Activated CD4-positive, alpha-beta T cell treated with anti-CD3 and anti-CD28 coated beads, Interleukin-2, amount 10 ng/mL, durations not matched to agents 24 days and 14 days (primary cell): ENCODE measurements at regions not wholly inside any gene's neighbourhood (a gene's known extent, or its start where the extent isn't known, plus 50 kb on each side); places are given as distances from the start of the nearest gene placed in this dataset.
"Not testable (repeated sequence)": the region's sequence is repeated elsewhere in the genome, so short reads cannot be mapped to it uniquely, and the experiment has no call there.

ENCODE experiments used
- DNase-seq: peaks from one replicate; pipeline ENCODE4 v3.0.0; 2022
- H3K27ac Mint-ChIP-seq: one replicate; pipeline ENCODE4 v1.8.0; 2022; ENCODE audit warnings: mild to moderate bottlenecking, mixed read lengths
- H3K27me3 Mint-ChIP-seq: one replicate; pipeline ENCODE4 v1.8.0; 2022; ENCODE audit warnings: mixed read lengths
- H3K36me3 Mint-ChIP-seq: one replicate; pipeline ENCODE4 v1.8.0; 2022; ENCODE audit warnings: low read depth, mild to moderate bottlenecking, mixed read lengths
- H3K4me1 Mint-ChIP-seq: one replicate; pipeline ENCODE4 v1.8.0; 2021; ENCODE audit warnings: mixed read lengths
- H3K4me3 Mint-ChIP-seq: one replicate; pipeline ENCODE4 v1.8.0; 2022; ENCODE audit warnings: mild to moderate bottlenecking, moderate library complexity, mixed read lengths
- H3K9me3 Mint-ChIP-seq: one replicate; pipeline ENCODE4 v1.8.0; 2021; ENCODE audit warnings: mixed read lengths
- intact Hi-C: fragments of 100-400 bp; cut with micrococcal nuclease; formaldehyde crosslinking; loops from one replicate; pipeline ENCODE4 v1.15.1; 2023

DNA sequence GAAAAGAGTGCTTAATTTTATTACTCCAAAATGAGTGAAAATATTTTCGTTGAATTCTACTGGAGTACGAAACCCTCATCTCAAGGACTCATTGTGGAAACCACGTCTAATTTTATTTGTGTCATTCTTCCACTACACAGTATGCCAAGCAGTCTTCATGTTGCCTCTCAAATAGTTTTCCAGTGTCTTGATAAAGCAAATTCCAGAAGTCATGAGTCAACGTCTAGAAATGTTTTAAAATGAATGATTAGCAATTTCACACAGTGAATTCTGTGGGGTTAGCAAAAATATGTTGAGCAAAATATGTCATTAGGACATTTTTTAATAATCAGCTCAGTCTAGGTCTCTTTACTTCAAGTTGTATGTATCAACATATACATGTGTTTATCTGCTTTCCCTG, 865.5 kb downstream of the DSC3 start:
- Mint-ChIP-seq H3K9me3 (peaks cover 9% of the 10 kb centered on the region), H3K27ac (no peak overlapping the region), H3K27me3 (no peaks in the 10 kb centered on the region), H3K4me3 (no peak overlapping the region), H3K36me3 (no peaks in the 10 kb centered on the region), H3K4me1 (no peaks in the 10 kb centered on the region)
- intact Hi-C loops, result no loop called here
- DNase-seq, result no peak

DNA sequence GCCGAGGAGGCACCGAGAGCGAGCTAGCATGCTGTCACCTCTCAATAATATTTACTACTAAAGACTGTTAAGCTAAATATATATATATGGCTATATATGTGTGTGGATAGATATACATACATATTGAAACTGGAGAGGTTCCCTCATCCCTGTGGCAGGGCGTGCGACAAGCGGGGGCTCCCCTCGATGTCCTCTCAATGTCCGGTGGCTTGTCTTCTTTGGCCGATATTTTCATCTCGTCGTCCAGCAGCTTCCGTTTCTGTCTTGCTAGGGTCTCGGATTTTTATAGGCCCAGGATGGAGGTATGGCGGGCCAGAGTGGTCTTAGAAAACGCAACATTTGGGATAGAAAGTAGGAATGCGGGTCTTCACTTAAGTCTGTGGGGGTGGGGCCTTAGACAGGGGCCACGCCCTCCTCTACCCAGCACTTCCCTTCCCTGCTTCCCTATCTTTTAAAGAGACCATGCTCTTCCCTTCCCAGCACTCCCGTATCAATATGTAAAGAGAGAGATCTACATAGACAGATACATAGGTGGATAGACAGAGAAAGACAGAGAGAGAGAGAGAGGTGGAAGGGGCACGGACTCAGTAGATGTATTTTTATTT, 866.8 kb downstream of the DSC3 start:
- Mint-ChIP-seq H3K27me3 (no peaks in the 10 kb centered on the region), H3K36me3 (no peaks in the 10 kb centered on the region), H3K9me3 (peaks cover 9% of the 10 kb centered on the region), H3K4me3 (no peak overlapping the region), H3K4me1 (no peaks in the 10 kb centered on the region), H3K27ac (no peak overlapping the region)
- intact Hi-C loops, result no loop called here
- DNase-seq, result no peak

DNA sequence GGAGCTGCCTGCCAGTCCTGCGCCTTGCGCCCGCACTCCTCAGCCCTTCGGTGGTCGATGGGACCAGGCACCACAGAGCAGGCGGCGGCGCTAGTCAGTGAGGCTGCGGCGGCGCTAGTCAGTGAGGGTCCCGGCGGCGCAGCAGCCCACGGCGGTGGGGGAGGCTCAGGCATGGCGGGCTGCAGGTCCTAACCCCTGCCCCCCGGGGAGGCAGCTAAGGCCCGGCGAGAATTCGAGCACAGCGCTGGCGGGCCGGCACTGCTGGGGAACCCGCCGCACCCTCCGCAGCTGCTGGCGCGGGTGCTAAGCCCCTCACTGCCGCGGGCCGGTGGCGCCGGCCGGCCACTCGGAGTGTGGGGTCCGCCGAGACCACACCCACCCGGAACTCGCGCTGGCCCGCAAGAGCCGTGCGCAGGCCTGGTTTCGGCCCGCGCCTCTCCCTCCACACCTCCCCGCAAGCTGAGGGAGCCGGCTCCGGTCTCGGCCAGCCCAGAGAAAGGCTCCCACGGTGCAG, 867.4 kb downstream of the DSC3 start:
- DNase-seq, result no peak
- H3K4me3 Mint-ChIP-seq, result no peak overlapping the region
- H3K4me1 Mint-ChIP-seq, result no peaks in the 10 kb centered on the region
- H3K27me3 Mint-ChIP-seq, result no peaks in the 10 kb centered on the region
- H3K27ac Mint-ChIP-seq, result no peak overlapping the region
- peaks cover 9% of the 10 kb centered on the region for H3K9me3 Mint-ChIP-seq
- no peaks in the 10 kb centered on the region for H3K36me3 Mint-ChIP-seq
- intact Hi-C loops, result no loop called here

DNA sequence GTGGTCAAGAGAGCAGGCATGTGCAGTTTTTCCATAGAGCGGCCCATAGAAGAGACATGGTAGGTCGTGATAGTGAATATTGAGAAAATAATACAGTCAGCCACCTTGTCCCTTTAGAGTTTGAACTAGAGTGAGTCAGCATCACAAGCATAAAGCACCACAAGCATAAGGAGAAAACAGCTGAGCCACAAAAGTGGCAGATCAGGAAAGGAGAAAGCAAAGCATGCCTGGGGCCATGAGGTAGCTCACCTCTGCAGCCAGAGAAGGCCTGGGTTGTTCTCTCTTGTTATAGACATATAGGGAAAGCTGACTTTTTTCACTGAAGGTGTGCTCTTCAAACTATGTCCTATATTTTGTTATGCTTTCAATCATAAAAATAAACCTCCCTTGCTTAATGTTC, 879.0 kb downstream of the DSC3 start:
- Mint-ChIP-seq H3K4me3 (no peak overlapping the region), H3K27ac (no peak overlapping the region), H3K4me1 (no peaks in the 10 kb centered on the region), H3K36me3 (no peaks in the 10 kb centered on the region), H3K27me3 (no peaks in the 10 kb centered on the region), H3K9me3 (peaks cover 3% of the 10 kb centered on the region)
- intact Hi-C loops, result no loop called here
- DNase-seq, result no peak

DNA sequence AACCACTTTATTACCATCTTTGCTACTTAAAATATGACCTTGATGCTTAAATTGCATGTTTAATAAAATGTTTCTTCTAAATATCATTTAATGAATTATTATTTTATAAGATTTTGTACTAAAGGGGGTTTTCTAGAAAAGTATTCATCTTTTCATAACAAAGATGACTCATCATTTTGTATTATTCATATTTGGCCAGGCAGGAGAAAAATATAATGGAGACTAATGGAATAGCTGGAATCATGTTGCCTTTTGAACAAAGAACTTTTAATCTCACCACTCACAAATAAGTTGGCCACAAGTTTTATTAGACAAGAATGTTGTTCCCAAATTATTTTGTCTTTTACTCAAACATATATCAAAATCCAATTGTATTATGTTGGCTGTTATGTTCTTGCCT, 882.4 kb downstream of the DSC3 start:
- intact Hi-C loops, result no loop called here
- Mint-ChIP-seq H3K9me3 (peaks cover 3% of the 10 kb centered on the region), H3K36me3 (no peaks in the 10 kb centered on the region), H3K4me3 (no peak overlapping the region), H3K27ac (no peak overlapping the region), H3K27me3 (no peaks in the 10 kb centered on the region), H3K4me1 (no peaks in the 10 kb centered on the region)
- DNase-seq, result no peak

DNA sequence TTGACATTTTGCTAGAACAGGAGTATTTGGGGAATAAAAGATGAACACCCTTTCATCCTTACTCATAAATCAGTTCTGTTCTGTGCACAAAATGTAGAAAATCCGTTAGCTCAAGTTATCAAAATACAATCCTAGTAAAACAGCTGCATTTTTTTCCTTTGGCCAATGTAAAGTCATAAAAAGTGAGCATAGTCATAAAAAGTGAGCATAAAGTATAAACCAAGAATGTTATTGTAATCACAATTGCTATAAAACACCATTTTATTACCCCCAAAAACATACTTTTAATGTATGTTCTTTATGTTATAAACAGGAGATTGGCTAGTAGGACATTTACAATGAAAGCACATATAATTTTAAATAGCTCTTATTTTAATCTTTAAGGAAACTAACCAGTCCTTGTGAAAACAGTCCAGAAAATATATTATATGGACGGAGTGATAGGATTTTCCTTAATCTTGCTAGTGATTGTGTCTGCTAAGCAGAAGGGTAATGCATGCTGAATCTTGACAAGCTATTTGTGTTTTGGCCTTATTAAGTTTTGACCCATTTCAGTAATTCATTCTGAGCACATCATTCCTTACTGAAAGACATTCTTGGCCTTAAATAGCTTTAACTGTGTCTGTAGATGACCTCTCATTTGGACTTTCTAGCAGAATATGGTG, 891.8 kb downstream of the DSC3 start:
- Mint-ChIP-seq H3K36me3 (no peaks in the 10 kb centered on the region), H3K9me3 (no peaks in the 10 kb centered on the region), H3K4me1 (no peaks in the 10 kb centered on the region), H3K27ac (no peak overlapping the region), H3K27me3 (no peaks in the 10 kb centered on the region), H3K4me3 (no peak overlapping the region)
- intact Hi-C loops, result no loop called here
- DNase-seq, result no peak

DNA sequence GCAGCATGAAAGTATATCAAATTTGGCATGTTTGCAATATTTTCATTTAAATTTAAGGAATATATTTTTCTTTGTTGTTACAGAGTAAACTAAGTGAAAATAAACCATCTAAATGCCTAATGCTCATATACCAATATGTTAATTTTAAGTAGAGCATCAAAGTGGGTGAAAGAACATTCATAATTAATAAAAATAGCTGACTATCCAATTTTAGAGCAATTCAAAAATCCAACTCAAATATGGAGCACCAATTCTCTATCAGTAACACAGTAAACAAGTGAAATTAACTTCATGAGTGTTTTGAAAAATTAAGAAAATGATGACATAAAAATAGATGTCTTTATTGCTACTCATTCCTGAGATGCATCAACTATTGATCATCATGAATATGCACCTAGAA, 893.0 kb downstream of the DSC3 start:
- DNase-seq, result no peak
- Mint-ChIP-seq H3K4me1 (no peaks in the 10 kb centered on the region), H3K9me3 (no peaks in the 10 kb centered on the region), H3K27me3 (no peaks in the 10 kb centered on the region), H3K4me3 (no peak overlapping the region), H3K27ac (no peak overlapping the region), H3K36me3 (no peaks in the 10 kb centered on the region)
- intact Hi-C loops, result no loop called here

DNA sequence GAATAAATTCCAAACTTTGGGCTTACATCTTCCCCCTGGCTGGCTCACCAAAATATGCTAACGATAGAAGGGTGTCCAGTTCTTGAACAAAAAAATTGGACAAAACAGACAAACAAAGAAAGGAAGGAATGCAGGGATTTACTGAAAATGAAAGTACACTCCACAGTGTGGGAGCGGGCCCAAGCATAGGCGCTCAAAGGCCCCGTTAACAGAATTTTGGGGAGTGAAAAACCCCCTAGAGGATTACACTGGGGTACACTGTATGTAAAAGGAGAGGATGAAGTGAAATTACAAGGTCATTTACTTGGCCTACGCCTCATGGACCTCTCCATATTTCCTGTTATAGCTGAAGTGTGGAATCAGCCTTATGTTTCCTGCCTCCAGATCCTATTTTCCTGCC, 899.7 kb downstream of the DSC3 start:
- Mint-ChIP-seq H3K27ac (no peak overlapping the region), H3K27me3 (no peaks in the 10 kb centered on the region), H3K9me3 (peaks cover 8% of the 10 kb centered on the region), H3K4me1 (no peaks in the 10 kb centered on the region), H3K36me3 (no peaks in the 10 kb centered on the region), H3K4me3 (no peak overlapping the region)
- no peak for DNase-seq
- intact Hi-C loops, result no loop called here

DNA sequence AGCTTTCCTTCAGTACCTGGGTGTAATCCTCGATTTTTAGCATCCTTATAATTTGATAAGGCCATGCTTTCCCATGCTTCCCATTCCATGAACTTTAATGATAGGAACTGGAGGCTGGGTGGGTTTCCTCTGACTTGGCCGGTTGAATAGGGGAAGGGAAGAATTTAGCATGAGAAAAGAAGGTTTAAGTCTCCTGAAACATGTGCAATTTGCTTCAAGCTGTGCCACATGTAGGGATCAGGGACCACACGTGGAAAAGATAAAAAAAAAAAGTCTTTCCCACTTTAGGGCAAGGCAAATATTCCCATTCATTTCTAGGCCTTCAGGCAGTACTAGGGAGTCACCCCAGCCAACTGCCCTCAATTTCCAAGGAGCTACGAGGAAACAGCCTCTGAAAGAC, 900.3 kb downstream of the DSC3 start:
- no peaks in the 10 kb centered on the region for H3K4me1 Mint-ChIP-seq
- H3K27ac Mint-ChIP-seq, result no peak overlapping the region
- H3K27me3 Mint-ChIP-seq, result no peaks in the 10 kb centered on the region
- intact Hi-C loops, result no loop called here
- H3K36me3 Mint-ChIP-seq, result no peaks in the 10 kb centered on the region
- H3K4me3 Mint-ChIP-seq, result no peak overlapping the region
- peaks cover 8% of the 10 kb centered on the region for H3K9me3 Mint-ChIP-seq
- DNase-seq, result no peak

DNA sequence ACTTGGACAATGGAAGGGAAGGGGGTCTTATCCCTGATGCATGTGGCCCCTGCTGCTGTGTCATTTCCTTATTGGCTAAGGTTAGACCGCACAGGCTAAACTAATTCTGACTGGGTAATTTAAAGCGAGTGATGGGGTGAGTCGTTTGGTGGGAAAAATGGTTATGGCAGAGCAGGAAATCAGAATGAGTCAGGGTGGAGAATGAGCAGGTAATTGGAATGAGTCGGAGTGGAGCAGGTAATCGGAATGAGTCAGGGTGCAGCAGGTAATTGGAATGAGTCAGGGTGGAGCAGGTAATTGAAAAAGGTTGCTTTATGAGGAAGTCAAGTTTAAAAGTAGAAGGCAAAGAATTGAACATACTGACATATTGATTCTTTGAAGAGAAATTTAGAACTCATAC, 901.0 kb downstream of the DSC3 start:
- H3K9me3 Mint-ChIP-seq, H3K27ac Mint-ChIP-seq, H3K4me3 Mint-ChIP-seq, intact Hi-C loops, H3K27me3 Mint-ChIP-seq, H3K4me1 Mint-ChIP-seq, DNase-seq, H3K36me3 Mint-ChIP-seq: not testable (repeated sequence)

DNA sequence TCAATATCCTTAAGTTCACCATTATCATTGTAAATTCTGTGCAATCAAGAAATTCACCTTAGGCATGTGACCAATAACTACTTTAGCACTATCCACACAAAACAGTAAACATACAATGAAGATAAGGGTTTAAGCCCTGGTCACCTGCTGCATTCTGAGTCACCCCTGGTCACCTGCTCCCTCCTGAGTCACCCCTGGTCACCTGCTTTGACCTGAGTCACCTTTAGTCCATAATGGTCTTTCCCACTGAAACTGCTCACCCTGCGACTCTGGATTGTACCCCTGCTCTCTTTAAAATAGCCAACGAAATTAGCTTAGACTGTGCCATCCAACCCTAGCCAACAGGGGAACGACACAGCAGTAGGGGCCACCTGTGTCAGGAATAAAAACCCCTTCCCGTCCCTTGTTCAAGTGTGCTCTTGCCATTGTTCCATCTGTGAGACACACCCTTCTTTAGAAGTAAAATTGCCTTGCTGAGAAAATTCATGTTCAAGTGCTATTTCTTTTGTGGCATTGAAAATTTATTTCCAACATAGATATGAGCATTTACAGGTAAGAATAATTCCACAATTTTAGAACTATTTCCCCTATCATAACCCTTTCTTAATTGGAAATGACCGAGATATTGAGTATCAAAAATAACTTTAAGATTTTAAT, 902.8 kb downstream of the DSC3 start:
- Mint-ChIP-seq H3K9me3 (peaks cover 8% of the 10 kb centered on the region), H3K27me3 (no peaks in the 10 kb centered on the region), H3K4me1 (no peaks in the 10 kb centered on the region), H3K36me3 (no peaks in the 10 kb centered on the region), H3K4me3 (no peak overlapping the region), H3K27ac (no peak overlapping the region)
- no peak for DNase-seq
- intact Hi-C loops, result no loop called here

DNA sequence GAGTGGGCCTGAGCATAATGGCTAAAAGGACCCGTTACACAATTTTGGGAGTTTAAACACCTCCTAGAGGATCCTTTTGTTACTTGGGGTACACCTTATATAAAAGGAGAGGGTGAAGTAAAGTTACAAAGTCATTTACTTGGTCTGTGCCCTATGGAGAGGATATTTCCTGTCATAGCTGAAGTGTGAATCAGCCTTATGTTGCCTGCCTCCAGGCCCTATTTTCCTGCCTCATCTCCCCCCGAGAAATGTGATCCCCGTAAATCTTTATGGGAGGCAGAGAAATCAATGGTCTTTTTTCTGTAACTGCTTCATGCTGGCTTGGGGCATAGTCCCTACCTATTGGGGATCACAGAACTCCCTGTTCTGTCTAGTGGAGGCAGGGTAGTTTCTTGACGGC, 906.6 kb downstream of the DSC3 start:
- DNase-seq, result no peak
- Mint-ChIP-seq H3K9me3 (peaks cover 9% of the 10 kb centered on the region), H3K4me3 (no peak overlapping the region), H3K27me3 (no peaks in the 10 kb centered on the region), H3K4me1 (no peaks in the 10 kb centered on the region), H3K27ac (no peak overlapping the region), H3K36me3 (no peaks in the 10 kb centered on the region)
- intact Hi-C loops, result no loop called here

DNA sequence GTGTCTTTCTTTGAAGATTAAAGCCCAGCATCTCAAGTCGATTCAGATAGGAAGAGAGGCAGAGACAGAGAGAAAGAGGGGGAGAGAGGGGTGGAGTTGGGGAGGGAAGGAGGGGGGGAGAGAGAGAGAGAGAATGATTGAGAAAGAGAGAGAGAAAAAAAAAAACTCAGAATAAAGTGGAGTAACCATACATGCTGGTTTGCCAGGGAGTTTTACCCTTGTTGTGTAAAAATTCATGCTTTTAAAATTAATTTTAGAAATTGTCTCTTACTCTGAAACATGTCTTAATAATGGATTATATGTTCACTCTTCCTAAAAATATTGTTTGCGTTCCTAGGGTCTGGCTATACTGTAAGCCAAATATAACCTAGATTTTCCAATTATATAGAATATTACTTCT, 908.5 kb downstream of the DSC3 start:
- Mint-ChIP-seq H3K4me3 (no peak overlapping the region), H3K4me1 (no peaks in the 10 kb centered on the region), H3K27ac (no peak overlapping the region), H3K9me3 (peaks cover 5% of the 10 kb centered on the region), H3K27me3 (no peaks in the 10 kb centered on the region), H3K36me3 (no peaks in the 10 kb centered on the region)
- DNase-seq, result no peak
- intact Hi-C loops, result no loop called here

DNA sequence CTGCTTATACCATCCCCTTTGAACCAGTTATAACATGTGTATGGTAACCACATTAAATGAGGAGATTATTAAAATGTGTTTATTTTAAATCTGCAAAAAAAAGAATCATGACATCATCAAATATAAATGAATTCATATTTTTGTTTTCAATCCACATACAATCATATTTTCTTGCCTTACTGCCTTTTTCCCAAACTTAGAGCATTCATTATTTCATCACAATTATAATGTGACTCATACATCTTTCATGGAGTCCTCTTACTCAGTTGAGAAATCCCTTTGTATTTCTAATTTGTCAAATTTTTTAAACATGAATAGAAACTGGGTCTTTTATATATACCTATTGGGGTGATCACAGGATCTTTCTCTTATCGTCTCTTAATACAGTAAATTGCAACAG, 909.6 kb downstream of the DSC3 start:
- intact Hi-C loops, result no loop called here
- no peaks in the 10 kb centered on the region for H3K36me3 Mint-ChIP-seq
- no peaks in the 10 kb centered on the region for H3K27me3 Mint-ChIP-seq
- peaks cover 5% of the 10 kb centered on the region for H3K9me3 Mint-ChIP-seq
- no peak overlapping the region for H3K4me3 Mint-ChIP-seq
- H3K4me1 Mint-ChIP-seq, result no peaks in the 10 kb centered on the region
- no peak overlapping the region for H3K27ac Mint-ChIP-seq
- DNase-seq, result no peak
